ENCODE measurements at regions not wholly inside any gene's neighbourhood (a gene's known extent, or its start where the extent isn't known, plus 50 kb on each side); places are given as distances from the start of the nearest gene placed in this dataset.

- H3K27me3 ChIP-seq (replicated peaks in 1 of 4; ENCODE audit: control insufficient read depth in 3 of 4, extremely low read depth in 1 of 4, insufficient read depth in 3 of 4, low read length in 3 of 4) = no peaks in the 10 kb centered on the region
- H2AFZ ChIP-seq (ENCODE audit: low read length) = no peak overlapping the region
- H2AK5ac ChIP-seq (ENCODE audit: low read depth, low read length) = no peak overlapping the region
- H4K20me1 ChIP-seq (replicated peaks in 1 of 2; ENCODE audit: control insufficient read depth in 1 of 2, insufficient read depth in 2 of 2, low read length in 2 of 2) = no peaks in the 10 kb centered on the region
- no peak overlapping the region for H2BK20ac ChIP-seq (ENCODE audit: low read length)
- H2BK15ac ChIP-seq (ENCODE audit: low read length) = no peak overlapping the region
- no peaks in the 10 kb centered on the region for H3K36me3 ChIP-seq (ENCODE audit: control insufficient read depth in 2 of 4, insufficient read depth in 4 of 4, low read length in 3 of 4)
- no peak overlapping the region for H3K27ac ChIP-seq (ENCODE audit: low read depth, low read length)
- no peak overlapping the region for H4K8ac ChIP-seq (ENCODE audit: extremely low read depth, insufficient read depth, low read length)
- H3K14ac ChIP-seq (ENCODE audit: insufficient read length) = no peak overlapping the region
- no peak overlapping the region for H3K4me2 ChIP-seq (ENCODE audit: insufficient read depth in 1 of 2, low read depth in 2 of 2, low read length in 2 of 2)
- 99% methylated on average over 6 of the region's 6 CpGs; no CpG with 5 or more reads in 1 of the 2 experiments for WGBS, 2 experiments (ENCODE audit: extremely low coverage in 1 of 2, insufficient coverage in 1 of 2, insufficient read length in 1 of 2, insufficient replicate concordance in 2 of 2, low coverage in 1 of 2, low lambda C conversion rate in 2 of 2, missing lambda C conversion rate in 1 of 2)
- no peak overlapping the region for H4K91ac ChIP-seq (replicated peaks; ENCODE audit: insufficient read length, low read length)
- H3K56ac ChIP-seq (replicated peaks; ENCODE audit: insufficient read length, low read depth, low read length) = no peak overlapping the region
- no peak overlapping the region for H4K5ac ChIP-seq (ENCODE audit: insufficient read length, low read depth, low read length)
- no peak overlapping the region for H2BK120ac ChIP-seq (replicated peaks; ENCODE audit: low read depth, low read length)
- no peaks in the 10 kb centered on the region for H3K79me2 ChIP-seq (ENCODE audit: control insufficient read depth in 1 of 2, insufficient read depth in 2 of 2, low read length in 2 of 2)
- no peak overlapping the region for H3K4me3 ChIP-seq (ENCODE audit: extremely low read depth in 1 of 4, insufficient read depth in 2 of 4, low read depth in 3 of 4, low read length in 4 of 4)
- ChIA-PET POLR2A (ENCODE audit: partially characterized antibody) (no interaction called here), CTCF (ENCODE audit: partially characterized antibody) (interaction anchor here (0.8 to 1.8 kb wide), 5 partner anchors 17 to 255 kb away, joined by 3 to 7 read pairs (median 4); no protein-coding TSS in a partner anchor)
- H2BK12ac ChIP-seq (ENCODE audit: low read depth, low read length) = no peak overlapping the region
- H3K4ac ChIP-seq (replicated peaks; ENCODE audit: insufficient read length, low read depth, low read length) = no peak overlapping the region
- no peak for DNase-seq (ENCODE audit: low read depth in 1 of 2, low spot score in 2 of 2)
- FAIRE-seq = no peak
- no peak overlapping the region for H2BK5ac ChIP-seq (ENCODE audit: low read depth, low read length)
- H3K79me1 ChIP-seq (ENCODE audit: low read depth, low read length) = no peaks in the 10 kb centered on the region
- no peak overlapping the region for H3K18ac ChIP-seq (ENCODE audit: extremely low read depth, low read length)
- no peak overlapping the region for H3K23ac ChIP-seq (ENCODE audit: insufficient read length)
- no peaks in the 10 kb centered on the region for H3K9me3 ChIP-seq (ENCODE audit: insufficient read depth in 2 of 2, low read depth in 1 of 2, low read length in 1 of 2)
- TF ChIP-seq EZH2 (IDR thresholded peaks at IDR 0.05; ENCODE audit: low read depth, low read length, severe bottlenecking) (no peak), E2F6 (IDR thresholded peaks at IDR 0.05) (no peak), BCL11A (IDR thresholded peaks at IDR 0.05; ENCODE audit: low read depth in 2 of 2, low read length in 2 of 2) (no peak), FOSL1 (IDR thresholded peaks at IDR 0.05; ENCODE audit: insufficient read depth, low read depth, low read length) (no peak), SP1 (IDR thresholded peaks at IDR 0.05; ENCODE audit: low read depth, low read length) (no peak), NRF1 (IDR thresholded peaks at IDR 0.05; ENCODE audit: low read depth, low read length) (no peak), HDAC2 (IDR thresholded peaks at IDR 0.05; ENCODE audit: borderline replicate concordance in 1 of 2, low read depth in 2 of 2, low read length in 2 of 2) (no peak), HDAC6 (IDR thresholded peaks at IDR 0.05; ENCODE audit: low read depth, low read length) (no peak), TAF1 (IDR thresholded peaks at IDR 0.05; ENCODE audit: low read depth, low read length) (no peak), YY1 (IDR thresholded peaks at IDR 0.05; ENCODE audit: low read depth, low read length) (no peak), PHF8 (conservative IDR thresholded peaks at IDR 0.05; ENCODE audit: low read depth, low read length) (no peak)
- no peaks in the 10 kb centered on the region for H3K4me1 ChIP-seq (replicated peaks in 1 of 4; ENCODE audit: control insufficient read depth in 3 of 4, insufficient read depth in 4 of 4, low read length in 3 of 4)
- no peak overlapping the region for H3K9ac ChIP-seq (replicated peaks in 1 of 4; ENCODE audit: extremely low read depth in 1 of 4, low read depth in 3 of 4, low read length in 3 of 4)
- no peaks in the 10 kb centered on the region for H3K23me2 ChIP-seq (ENCODE audit: low read depth, low read length)
These were observed 135.6 kb upstream of the IRX4 start for GRCh38 chr5:2018390-2018724.

Measured in H1 (cell line).